ENCODE measurements at regions not wholly inside any gene's neighbourhood (a gene's known extent, or its start where the extent isn't known, plus 50 kb on each side); places are given as distances from the start of the nearest gene placed in this dataset.
"Not testable (repeated sequence)": the region's sequence is repeated elsewhere in the genome, so short reads cannot be mapped to it uniquely, and the experiment has no call there.

DNA sequence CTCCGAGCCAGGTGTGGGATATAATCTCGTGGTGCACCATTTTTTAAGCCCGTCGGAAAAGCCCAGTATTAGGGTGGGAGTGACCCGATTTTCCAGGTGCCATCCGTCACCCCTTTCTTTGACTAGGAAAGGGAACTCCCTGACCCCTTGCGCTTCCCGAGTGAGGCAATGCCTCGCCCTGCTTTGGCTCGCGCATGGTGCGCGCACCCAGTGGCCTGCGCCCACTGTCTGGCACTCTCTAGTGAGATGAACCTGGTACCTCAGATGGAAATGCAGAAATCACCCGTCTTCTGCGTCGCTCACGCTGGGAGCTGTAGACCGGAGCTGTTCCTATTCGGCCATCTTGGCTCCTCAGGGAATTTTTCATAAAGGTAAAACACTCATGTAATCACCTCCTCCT lies 63.9 kb downstream of the RWDD3 start:
- not testable (repeated sequence) for DNase-seq

DNA sequence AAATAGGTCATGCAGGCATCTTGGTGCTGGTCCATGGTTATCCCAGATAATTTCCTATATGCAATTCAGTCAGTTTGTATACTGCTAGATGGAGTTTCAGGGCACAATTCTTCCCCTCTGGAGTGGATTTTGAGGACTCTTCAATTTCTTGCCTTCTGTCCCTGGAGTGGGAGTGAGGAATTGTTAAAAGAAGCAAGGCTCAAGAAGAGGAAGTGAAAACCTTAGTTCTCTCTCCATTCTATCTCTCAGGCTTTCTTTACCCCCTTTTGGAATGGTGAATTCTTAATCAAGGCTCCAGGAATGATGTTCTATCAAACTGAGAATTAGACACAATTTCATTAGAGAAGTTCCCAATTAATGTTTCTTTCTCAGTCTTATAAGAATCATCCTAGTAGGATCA lies 67.1 kb downstream of the RWDD3 start:
- DNase-seq, result no peak

DNA sequence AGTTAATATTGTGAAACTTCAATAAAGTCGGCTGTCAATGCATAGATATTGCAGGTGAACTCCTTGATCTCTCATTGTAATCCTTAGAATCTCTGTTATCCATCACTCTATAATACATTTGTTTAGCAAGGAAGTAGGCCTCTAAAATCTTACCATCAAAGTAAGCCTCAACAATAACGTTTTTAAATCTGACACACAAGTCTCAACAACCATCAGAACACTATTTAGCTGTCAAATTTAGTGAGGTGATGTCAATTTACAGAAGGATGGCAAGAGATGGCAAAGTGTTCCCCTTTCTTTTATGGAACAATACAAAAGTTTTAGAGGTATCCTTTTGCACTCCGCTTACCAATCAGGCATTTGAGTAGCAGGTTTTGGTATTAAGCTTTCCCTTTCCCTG lies 67.6 kb downstream of the RWDD3 start:
- DNase-seq, result no peak

DNA sequence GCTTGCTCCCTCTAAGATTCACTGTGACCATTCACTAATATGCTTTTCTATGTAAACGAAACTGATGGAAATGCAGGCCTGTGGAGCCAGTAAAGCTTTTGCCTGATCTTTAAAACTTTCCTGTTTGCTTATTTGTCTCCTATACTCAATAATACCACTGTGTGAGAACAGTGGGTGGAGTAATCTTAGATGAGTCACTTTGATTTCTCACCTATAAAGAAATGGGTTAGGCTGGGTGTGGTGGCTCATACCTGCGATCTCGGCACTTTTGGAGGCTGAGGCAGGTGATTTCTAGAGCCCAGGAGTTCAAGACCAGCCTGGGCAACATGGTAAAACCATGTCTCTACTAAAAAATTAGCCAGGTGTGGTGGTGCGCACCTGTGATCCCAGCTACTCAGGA lies 70.8 kb downstream of the RWDD3 start:
- DNase-seq, result no peak

DNA sequence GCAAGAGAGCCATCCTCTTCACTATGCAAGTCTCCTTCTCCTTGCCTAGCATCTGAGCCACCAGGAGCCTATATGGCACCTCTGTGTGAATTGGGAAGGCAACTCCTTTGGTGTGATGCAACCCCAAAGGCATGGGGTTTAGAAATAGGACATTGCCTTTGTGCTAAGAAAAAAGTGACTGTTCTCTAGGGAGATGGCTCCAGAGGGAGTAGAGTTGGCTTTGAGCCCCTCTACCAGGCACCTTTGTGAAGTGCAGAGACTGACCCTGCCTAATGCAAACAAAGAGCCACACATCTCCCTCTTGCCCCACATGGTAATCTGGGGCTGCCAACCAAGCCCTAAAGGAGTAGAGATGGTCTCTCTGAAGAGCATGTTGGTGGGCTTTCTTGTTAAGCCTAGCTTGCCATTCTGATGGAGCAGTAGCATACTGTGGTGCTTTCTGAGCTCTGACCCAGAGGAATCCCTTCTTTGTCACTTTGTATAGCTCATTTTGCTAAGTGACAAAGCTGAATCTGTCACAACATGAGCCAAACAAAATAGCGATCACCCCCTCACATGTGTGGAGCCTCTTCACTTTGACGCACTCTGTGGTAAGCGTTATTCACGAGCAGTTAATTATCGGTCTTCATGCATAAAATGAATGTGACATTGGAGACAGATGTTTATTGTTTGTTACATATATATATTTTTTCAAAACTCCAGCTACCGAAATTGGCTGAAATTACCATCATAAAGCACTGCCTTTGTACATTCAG lies 74.4 kb downstream of the RWDD3 start:
- DNase-seq, result peak; percentile 59

DNA sequence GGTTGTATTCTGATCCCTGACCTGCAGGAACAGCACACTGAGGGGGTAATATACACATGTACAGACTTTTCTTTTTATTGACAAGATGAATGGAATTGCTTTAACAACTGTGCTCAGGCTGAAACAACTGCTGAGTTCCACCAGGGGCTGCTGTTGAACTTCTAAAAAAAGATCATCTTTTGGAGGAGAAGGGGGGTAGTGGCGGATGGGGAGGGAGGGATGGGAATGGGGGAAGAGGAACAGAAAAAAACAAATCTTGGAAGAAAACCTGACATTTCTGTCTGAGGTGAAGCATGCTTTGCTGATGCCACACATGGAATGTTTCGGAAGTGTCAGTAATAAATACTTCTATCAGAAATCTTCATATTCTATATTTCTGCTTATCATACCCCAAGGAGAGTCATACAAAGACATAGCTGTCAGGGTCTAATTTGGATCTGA lies 75.0 kb downstream of the RWDD3 start:
- peak; percentile 87 for DNase-seq

DNA sequence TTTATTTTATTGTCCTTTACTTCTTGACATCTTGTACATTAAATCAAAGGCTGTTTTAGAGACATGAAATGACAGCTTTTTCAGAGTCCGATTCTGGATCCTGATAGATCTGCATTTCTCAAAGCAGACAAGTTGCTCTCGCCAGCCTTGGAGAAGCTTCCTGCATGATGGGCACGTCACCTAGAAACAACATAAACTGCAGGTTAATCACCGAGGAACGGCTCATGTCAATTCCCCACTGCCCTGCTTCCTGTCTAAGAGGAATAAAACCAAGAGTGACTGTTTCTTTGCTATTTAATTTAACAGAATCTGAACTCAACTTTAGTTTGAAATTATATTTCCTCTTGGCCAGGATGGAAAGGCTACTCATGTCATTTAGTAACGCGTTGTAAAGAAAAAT lies 77.0 kb downstream of the RWDD3 start:
- DNase-seq, result peak; percentile 86

DNA sequence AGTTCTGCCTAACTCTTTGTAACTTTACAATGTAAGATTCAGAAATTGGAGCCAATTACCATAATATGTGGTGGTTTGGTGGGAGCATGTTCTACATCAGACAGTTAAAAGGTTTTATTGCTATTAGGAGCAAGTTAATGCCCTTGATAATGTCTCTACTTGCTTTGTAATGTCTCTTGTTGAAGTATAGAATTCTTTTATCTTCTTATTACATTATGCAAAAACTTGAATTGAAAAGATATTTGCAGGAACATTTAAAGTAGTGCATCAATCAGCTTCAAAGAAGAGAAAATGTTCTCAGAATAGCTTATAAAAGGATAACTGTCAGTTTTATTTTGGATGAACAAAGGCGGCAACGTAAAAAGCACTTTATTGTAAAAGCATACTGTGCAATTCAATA lies 77.8 kb downstream of the RWDD3 start:
- no peak for DNase-seq

DNA sequence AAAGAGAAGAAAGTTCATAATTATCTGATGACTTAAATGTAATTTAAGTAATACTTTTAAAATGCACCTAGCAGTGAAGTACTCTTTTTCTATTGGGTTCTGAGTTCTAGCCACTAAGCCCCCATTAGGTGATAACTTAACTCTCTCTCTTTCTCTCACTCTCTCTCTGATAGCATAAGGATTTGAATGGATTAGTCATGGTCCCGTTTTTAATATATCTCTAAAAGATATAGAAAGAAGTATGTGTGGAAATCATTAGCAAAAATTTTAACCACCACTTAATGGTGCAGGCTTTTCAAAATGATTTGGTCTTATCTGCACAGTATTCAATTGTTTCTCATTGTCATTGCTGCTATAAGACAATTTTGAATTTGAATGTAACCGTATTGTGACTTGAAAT lies 78.2 kb downstream of the RWDD3 start:
- DNase-seq, result no peak

DNA sequence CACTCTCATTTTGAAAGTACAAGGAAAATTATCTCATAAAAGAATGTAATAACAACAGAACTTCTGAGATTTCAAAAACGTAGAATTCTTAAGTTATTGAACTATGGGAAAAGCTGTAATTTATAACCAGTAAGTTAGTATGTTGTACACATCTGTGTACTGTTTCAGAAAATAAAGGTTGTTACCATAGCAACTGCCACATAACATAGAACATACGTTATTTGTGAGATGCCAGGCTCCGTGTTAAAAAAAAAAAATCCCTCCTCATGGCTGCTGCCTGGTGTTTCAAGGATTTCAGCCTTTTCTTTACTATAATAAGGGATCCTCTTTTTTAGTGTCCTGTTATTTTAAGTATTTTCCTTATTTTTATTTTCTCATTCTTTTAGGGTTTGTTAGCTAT lies 79.5 kb downstream of the RWDD3 start:
- DNase-seq, result no peak

DNA sequence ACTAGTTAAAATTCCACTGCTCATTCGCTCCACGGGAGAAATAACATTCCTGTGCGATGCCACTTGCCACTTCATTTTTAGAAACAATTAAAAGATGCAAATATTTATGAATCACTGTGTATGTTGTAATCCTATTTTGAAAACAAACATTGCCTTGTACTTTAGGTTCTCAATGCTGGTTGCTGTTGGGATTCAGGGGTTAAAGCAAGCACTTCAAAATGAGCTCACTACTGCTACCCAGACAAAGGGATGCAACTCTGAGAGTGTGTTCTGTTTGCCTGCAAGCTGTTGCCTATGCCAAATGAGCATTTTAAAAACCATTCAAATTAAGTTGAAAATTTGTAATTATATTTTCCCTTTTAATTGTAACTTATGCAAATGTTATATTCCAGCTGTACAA lies 87.5 kb downstream of the RWDD3 start:
- DNase-seq, result peak; percentile 68

DNA sequence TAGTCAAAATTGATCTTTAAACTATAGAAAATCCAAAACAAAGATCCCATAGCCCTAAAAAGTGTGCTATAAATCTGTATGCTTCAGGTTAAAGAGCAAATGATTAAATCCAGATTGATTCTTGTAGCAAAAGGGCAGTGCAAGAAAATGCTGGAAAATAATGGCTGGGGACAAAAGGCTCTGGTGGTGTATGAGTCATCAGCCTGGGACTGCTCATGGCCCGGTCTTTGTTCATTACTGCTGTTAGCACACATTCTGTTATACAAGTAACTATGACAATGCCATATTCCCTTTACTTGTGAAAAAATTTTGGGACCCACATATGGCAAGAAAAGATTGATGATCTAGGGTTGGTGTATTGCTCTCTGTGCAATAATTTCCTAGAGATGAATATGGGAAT lies 89.1 kb downstream of the RWDD3 start:
- DNase-seq, result peak; percentile 64

DNA sequence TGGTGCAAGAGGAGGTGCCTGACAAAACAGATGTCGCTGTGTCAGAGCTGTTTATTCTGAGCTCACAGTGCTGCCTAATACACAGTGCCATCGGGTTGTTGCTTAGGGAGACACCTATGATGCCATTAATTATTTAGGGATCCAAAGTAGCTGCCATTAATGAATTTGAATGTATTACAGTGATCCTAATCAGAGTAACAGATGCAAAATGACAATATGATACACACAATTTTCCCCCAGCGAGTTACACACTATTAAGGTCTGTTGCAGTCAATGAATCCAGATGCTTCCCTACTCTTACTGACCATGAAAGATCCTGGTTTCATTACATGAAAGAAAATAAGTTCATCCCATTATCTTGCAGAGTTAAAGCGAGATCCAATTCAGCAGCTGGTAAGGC lies 91.3 kb downstream of the RWDD3 start:
- DNase-seq, result no peak

DNA sequence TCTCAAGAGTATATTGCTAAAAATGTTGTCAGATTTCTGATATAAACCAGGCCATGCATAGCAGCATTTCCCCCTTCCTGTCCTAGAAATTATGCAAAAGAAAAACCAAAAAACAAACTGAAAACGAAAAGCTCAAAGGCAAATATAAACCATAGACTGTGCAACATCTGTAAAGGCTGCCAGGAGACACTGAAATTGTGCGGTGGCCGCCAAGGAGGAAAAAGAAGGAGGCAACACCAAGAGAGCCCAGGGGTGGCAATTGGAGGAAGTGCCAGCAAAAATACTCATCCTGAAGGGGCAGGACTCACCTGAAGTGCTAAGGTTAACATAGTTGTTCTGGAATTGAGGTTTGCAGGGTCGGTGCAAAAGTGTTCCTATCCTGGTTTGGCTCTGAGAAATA lies 92.0 kb downstream of the RWDD3 start:
- DNase-seq, result no peak

DNA sequence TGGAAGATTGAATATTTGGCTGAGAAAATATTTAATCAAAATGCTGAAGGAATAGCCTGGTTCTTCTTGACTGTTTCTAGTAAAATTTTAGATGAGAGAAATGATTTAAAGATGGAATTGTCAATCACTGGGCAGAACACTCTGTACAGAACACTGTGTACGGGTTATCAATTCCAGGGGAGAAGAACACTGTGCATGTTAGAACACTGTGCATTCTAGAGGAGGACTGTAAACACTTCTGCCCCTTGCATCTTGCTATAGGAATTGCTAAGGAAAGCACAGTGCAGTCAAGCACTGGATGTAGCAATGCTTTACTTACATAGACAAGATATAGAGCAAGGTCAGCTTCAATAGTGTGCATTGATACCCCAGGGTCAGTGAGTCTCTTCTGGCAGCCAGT lies 98.7 kb downstream of the RWDD3 start:
- DNase-seq, result no peak

DNA sequence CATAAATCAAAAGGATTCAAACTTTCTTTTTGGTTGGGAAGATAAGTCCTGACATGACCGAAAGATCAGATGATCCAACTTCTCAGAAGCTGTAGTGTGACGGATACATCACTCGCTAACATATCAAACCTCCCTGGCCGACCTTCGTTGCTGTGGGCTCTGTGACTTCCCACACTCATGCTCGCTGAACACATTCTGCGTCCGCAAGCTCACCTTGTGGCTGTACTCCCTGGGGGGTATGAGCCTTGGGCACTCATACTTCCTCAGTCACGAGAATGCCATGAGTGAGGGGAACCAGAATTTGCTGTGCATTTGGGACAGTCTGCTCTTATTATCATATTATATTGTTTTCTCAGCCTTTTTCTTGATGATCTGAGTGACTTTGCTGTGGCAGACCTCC lies 105.4 kb downstream of the RWDD3 start:
- DNase-seq, result no peak

DNA sequence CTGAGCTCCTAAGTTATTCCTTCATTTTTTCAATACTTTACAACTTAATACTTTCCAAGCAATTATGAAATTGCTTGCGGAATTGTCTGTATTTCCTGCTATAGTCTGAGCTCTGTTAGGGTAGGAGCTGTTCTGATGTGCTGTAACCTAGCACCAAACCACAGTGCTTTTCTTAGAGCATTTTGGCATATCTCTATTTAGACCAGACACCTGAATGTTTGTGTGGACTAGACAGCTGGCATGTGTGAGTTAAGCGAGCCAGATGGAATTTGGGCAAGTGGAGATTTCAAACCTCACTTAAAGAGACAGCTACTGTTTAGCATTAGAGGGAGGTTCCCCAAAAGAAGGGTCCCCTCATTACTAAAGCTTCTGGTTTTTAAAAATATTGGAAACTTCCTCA lies 106.1 kb downstream of the RWDD3 start:
- peak; percentile 18 for DNase-seq

DNA sequence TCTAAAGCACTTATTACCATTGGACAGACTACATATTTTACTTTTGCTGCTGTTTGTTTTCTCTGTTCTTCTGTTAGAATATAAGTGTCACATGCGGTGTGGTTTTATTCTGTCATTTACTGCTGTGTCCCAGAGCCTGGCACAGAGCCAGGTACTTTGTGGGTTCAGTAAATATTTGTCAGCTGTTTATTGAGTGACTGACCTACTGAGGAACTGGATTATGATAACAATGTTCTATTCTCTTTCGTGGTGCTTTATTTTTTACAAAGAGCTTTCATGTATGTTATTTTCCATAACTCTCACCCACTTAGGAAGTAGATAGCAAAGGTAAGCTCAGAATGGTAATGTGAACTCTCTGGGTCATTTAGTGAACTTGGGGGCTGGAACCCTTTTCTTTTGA lies 118.8 kb downstream of the RWDD3 start:
- DNase-seq, result peak; percentile 81

DNA sequence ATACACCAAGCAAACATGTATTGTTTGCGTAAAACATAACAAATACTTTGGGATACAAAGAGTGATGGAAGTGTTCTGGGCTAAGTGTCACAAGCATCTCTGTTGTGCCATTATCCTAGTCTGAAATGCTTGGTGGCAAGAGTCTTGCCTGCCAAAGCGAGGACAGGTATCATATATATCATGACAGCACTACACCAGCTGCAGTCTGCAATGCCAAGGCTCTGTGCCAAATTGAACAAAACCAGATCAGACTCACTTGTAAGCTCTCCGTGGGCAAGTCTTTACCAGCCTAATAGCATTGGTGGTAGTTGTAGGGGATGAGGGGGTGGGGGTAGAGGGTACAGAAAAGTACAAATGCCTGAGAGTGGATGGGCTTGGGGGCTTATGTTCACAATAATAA lies 119.2 kb downstream of the RWDD3 start:
- DNase-seq, result peak; percentile 87

DNA sequence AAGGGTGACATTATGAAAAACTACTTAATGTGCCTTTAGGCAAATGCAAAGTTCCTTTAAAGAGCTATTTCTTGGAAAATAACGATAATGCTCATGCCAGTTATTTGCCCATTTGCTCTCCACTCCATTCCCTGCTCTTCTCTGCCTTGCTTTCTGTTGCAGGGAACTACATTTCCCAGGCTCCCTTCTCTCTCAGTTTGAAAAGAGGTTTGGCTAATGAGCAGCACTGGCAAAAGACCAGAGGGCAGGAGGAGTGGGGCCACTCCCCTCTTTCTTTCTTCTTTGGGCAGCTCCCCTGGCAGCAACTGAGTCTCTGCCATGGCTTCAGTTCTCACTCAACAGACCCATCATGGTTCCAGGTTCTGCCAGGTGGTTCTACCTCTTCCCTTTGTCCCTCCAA lies 130.5 kb downstream of the RWDD3 start:
- peak; percentile 54 for DNase-seq

DNA sequence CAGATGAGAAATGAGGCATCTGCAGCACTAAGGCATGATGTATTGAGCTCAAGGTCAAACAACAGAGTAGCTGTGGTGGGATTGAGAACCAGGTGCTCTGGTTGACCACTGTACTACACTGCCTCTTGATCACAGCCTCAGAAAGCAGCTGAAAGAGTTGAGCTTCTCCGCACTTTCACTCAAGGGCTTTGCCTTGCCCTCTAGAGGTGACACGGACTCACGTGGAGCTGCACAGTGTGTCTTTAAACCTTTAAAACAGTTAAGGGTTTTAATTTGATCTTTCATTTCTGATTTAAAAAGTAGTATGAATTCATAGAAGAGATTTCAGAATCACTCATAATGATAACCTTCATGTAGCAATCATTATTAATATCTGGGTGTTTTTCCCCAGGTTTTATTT lies 132.5 kb downstream of the RWDD3 start:
- DNase-seq, result no peak

DNA sequence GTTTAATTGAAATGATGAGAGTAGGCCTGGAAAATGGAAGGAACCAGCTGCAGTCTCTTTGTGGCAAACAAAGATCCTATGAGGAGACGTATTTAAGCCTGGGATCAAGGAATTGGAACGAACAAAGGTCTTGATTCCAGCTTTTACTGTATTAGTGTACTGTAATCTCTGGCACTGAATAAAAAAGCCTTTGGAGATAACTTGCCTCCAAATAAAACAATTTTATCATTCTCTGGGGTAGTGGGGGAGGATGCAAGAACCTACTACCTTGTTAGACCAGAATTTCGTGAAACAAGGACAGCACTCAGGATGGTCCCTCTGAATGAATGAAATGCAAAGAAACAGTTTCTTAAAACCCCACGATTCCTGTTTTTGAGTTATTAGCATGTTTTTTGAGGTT lies 134.2 kb downstream of the RWDD3 start:
- no peak for DNase-seq

DNA sequence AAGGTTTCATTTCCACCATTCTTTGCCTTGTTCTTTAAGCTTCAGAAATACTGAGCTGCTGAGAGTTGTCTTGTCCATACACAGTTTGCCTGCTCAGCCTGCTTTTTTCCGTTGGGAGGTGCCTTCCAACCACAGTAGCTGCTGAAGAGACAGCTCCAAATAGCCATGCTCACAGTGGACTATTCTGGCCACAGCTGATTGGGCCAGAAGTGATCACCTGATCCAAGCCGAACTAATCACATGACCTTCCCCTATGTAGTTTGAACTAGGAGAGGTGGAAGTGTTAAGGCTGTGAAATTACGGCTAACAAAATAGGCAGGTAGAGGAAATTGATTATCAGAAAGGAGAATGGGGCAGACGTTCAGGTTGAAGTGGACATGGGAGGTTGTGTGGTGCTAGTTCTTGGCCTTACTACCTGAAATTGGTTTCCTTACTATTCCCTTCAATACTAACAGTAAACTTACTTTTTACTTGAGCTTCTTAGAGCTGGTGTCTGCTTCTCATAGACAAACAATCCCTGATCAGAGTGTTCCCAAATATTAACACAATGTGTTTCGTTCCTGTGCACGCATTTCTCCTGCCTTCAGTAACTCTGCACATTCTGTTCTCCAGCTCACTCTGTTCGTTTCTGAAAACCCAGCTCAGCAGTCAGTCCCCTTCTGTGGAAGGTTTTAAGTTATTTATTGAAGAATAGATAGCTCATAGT lies 136.1 kb downstream of the RWDD3 start:
- DNase-seq, result no peak

DNA sequence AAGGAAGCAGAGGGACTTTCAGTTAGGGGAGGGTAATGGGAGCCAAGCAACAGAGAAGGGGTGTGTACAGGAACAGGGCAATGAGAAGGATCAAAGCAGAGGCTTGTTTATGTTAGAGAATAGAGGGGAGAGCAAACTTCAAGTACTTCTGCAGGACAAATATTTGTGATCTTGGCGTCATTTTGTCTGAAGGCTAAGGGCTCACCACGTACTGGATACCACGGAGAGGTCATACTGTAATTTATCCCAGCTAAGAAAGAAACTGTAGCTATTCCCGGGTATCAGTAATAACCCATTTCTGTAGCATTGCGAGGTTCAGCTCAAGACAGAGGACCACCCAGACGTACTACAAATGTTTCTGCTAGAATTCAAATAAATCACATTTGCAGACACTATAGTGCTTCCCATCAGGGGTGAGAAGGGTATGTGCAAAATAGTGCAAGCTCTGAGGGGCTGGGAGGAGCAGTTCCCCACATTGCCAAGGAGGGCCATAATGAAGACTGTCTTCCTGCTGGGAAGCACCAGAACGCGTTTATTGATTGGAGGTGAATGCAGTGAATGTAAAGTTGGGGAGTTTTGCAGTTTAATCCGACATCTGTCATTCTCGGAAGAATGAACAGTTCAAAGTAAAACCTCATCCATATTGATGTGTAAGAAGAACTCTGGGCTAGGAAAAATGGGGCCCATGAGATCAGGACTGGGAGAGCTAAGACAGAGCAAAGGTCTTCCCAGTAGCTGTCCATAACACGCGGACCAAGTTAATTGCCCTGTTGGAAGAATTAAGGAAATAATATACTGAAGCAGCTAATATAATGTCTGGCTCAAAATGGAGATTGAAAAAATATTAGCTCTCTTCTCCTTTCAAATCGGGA lies 136.9 kb downstream of the RWDD3 start:
- DNase-seq, result peak; percentile 20
